ENCODE measurements at regions not wholly inside any gene's neighbourhood (a gene's known extent, or its start where the extent isn't known, plus 50 kb on each side); places are given as distances from the start of the nearest gene placed in this dataset.

GRCh38 chr2:15746703-15747550, 155.3 kb downstream of the DDX1 start:
- TF ChIP-seq CTCF (IDR thresholded peaks at IDR 0.05; ENCODE audit: low read depth, low read length, missing control alignments) = no peak
- in situ Hi-C loops (cut with HindIII; ENCODE audit: low sequenced_read_pairs) = no loop called here
- no peak overlapping the region for H3K4me3 ChIP-seq (ENCODE audit: low read depth, low read length)
- no peak for DNase-seq (ENCODE audit: low read depth)

- in situ Hi-C loops (cut with HindIII; ENCODE audit: low sequenced_read_pairs) = no loop called here
Observed at GRCh38 chr2:15747603-15748471, 156.2 kb downstream of the DDX1 start.

GRCh38 chr2:15748736-15749323, 157.2 kb downstream of the DDX1 start:
- TF ChIP-seq CTCF (IDR thresholded peaks at IDR 0.05; ENCODE audit: low read depth, low read length, missing control alignments) = peak; percentile 21
- no peak overlapping the region for H3K4me3 ChIP-seq (ENCODE audit: low read depth, low read length)
- in situ Hi-C loops (cut with HindIII; ENCODE audit: low sequenced_read_pairs) = no loop called here
- no peak for DNase-seq (ENCODE audit: low read depth)

More at GRCh38 chr2:15747603-15748471, 156.2 kb downstream of the DDX1 start:
- no peak overlapping the region for H3K4me3 ChIP-seq (ENCODE audit: low read depth, low read length)
- no peak for TF ChIP-seq CTCF (IDR thresholded peaks at IDR 0.05; ENCODE audit: low read depth, low read length, missing control alignments)
- no peak for DNase-seq (ENCODE audit: low read depth)

- DNase-seq (ENCODE audit: low read depth) = no peak
- no peak for TF ChIP-seq CTCF (IDR thresholded peaks at IDR 0.05; ENCODE audit: low read depth, low read length, missing control alignments)
- no peak overlapping the region for H3K4me3 ChIP-seq (ENCODE audit: low read depth, low read length)
- in situ Hi-C loops (cut with HindIII; ENCODE audit: low sequenced_read_pairs) = no loop called here
Observed at GRCh38 chr2:15749460-15750432, 158.1 kb downstream of the DDX1 start.

- DNase-seq (ENCODE audit: low read depth) = no peak
- no peak overlapping the region for H3K4me3 ChIP-seq (ENCODE audit: low read depth, low read length)
- no peak for TF ChIP-seq CTCF (IDR thresholded peaks at IDR 0.05; ENCODE audit: low read depth, low read length, missing control alignments)
- in situ Hi-C loops (cut with HindIII; ENCODE audit: low sequenced_read_pairs) = no loop called here
Observed at GRCh38 chr2:15750433-15750814, 158.8 kb downstream of the DDX1 start.

Data from astrocyte of the cerebellum (primary cell).